HEK293 (cell line): ENCODE measurements at regions not wholly inside any gene's neighbourhood (a gene's known extent, or its start where the extent isn't known, plus 50 kb on each side); places are given as distances from the start of the nearest gene placed in this dataset.

Experiments used
- CTCF ChIA-PET: fragments of 350-600 bp; formaldehyde crosslinking; extraction: SDS; loops from one replicate; lab custom pipeline; 2021; ENCODE audit warnings: antibody characterized with exemption; lab: Yijun Ruan, JAX
- POLR2A ChIA-PET: fragments of 300-600 bp; formaldehyde crosslinking; extraction: SDS; loops from one replicate; lab custom pipeline; 2020; ENCODE audit warnings: antibody characterized with exemption, inconsistent platforms; lab: Yijun Ruan, JAX
- H3K27ac ChIP-seq: fragments of 200-500 bp; sonication (Bioruptor generic); 2 replicates; pipeline ENCODE4 v1.5.1; 2014; ENCODE audit warnings: low read depth, low read length, control low read depth, inconsistent platforms; ENCODE audit errors: extremely low read depth
- H3K36me3 ChIP-seq, 2 experiments: fragments of 200-500 bp in 1 of 2; sonication (Bioruptor generic) in 1 of 2; 1 replicate in 1 of 2; 2 replicates in 1 of 2; pipeline ENCODE4 v1.5.1; 2014 to 2017; ENCODE audit warnings: inconsistent platforms in 2 of 2, low read length in 2 of 2; ENCODE audit not compliant: control insufficient read depth in 2 of 2, insufficient read depth in 1 of 2
- H3K4me1 ChIP-seq: fragments of 200-500 bp; sonication (Bioruptor generic); 2 replicates; pipeline ENCODE4 v1.5.1; 2014; ENCODE audit warnings: mild to moderate bottlenecking, low read length, inconsistent platforms; ENCODE audit not compliant: control insufficient read depth, insufficient read depth
- H3K4me3 ChIP-seq: 2 replicates; pipeline ENCODE4 v1.5.1; 2011; ENCODE audit warnings: low read depth, mild to moderate bottlenecking, control low read depth, low read length, moderate library complexity
- H3K9me3 ChIP-seq: fragments of 200-500 bp; sonication (Bioruptor generic); 2 replicates; pipeline ENCODE4 v1.5.1; 2014; ENCODE audit warnings: low read depth, low read length, inconsistent platforms; ENCODE audit not compliant: control insufficient read depth, insufficient read depth
- FEZF1 ChIP-seq: fragments of 450-650 bp; formaldehyde crosslinking; IDR thresholded peaks from 2 replicates; pipeline ENCODE4 v1.5.1; 2016; ENCODE audit warnings: missing biosample characterization, missing genetic modification characterization
- RBAK ChIP-seq: fragments of 450-650 bp; formaldehyde crosslinking; IDR thresholded peaks from 2 replicates; pipeline ENCODE4 v1.5.1; 2016; ENCODE audit warnings: missing biosample characterization, missing genetic modification characterization
- ZBTB1 ChIP-seq: fragments of 450-650 bp; formaldehyde crosslinking; IDR thresholded peaks from 2 replicates; pipeline ENCODE4 v1.5.1; 2016; ENCODE audit warnings: missing biosample characterization, missing genetic modification characterization
- ZBTB20 ChIP-seq: fragments of 450-650 bp; formaldehyde crosslinking; IDR thresholded peaks from 2 replicates; pipeline ENCODE4 v1.5.1; 2016; ENCODE audit warnings: missing biosample characterization, missing genetic modification characterization
- ZFP37 ChIP-seq: fragments of 450-650 bp; formaldehyde crosslinking; IDR thresholded peaks from 2 replicates; pipeline ENCODE4 v1.5.1; 2016; ENCODE audit warnings: missing biosample characterization, missing genetic modification characterization
- ZNF184 ChIP-seq: fragments of 450-650 bp; IDR thresholded peaks from 2 replicates; pipeline ENCODE4 v1.5.1; 2018; ENCODE audit warnings: missing biosample characterization, mild to moderate bottlenecking, missing genetic modification characterization
- ZNF202 ChIP-seq: fragments of 450-650 bp; formaldehyde crosslinking; IDR thresholded peaks from 2 replicates; pipeline ENCODE4 v1.5.1; 2016; ENCODE audit warnings: missing biosample characterization, missing genetic modification characterization, borderline replicate concordance
- ZNF221 ChIP-seq: fragments of 450-650 bp; formaldehyde crosslinking; IDR thresholded peaks from 2 replicates; pipeline ENCODE4 v1.5.1; 2017; ENCODE audit warnings: missing biosample characterization, missing genetic modification characterization, borderline replicate concordance
- ZNF24 ChIP-seq: fragments of 450-650 bp; formaldehyde crosslinking; IDR thresholded peaks from 2 replicates; pipeline ENCODE4 v1.5.1; 2016; ENCODE audit warnings: missing biosample characterization, missing genetic modification characterization
- ZNF510 ChIP-seq: fragments of 450-650 bp; formaldehyde crosslinking; IDR thresholded peaks from 2 replicates; pipeline ENCODE4 v1.5.1; 2018; ENCODE audit warnings: mild to moderate bottlenecking, missing genetic modification characterization, missing biosample characterization; ENCODE audit not compliant: insufficient replicate concordance
- ZNF571 ChIP-seq: fragments of 450-650 bp; formaldehyde crosslinking; IDR thresholded peaks from 2 replicates; pipeline ENCODE4 v1.5.0; 2017; ENCODE audit warnings: missing biosample characterization, missing genetic modification characterization
- ZNF621 ChIP-seq: fragments of 450-650 bp; formaldehyde crosslinking; IDR thresholded peaks from 2 replicates; pipeline ENCODE4 v1.5.1; 2017; ENCODE audit warnings: missing biosample characterization, missing genetic modification characterization
- ZNF624 ChIP-seq: fragments of 450-650 bp; formaldehyde crosslinking; IDR thresholded peaks from 2 replicates; pipeline ENCODE4 v1.5.1; 2017; ENCODE audit warnings: missing biosample characterization, missing genetic modification characterization
- ZXDB ChIP-seq: fragments of 450-650 bp; formaldehyde crosslinking; IDR thresholded peaks from 2 replicates; pipeline ENCODE4 v1.5.1; 2016; ENCODE audit warnings: missing biosample characterization, missing genetic modification characterization
- TF ChIP-seq, protein P1 (sequence below): fragments of 450-650 bp; formaldehyde crosslinking; IDR thresholded peaks from 2 replicates; pipeline ENCODE4 v1.5.1; 2016; ENCODE audit warnings: missing biosample characterization, missing genetic modification characterization
- TF ChIP-seq, protein P2 (sequence below): fragments of 450-650 bp; formaldehyde crosslinking; IDR thresholded peaks from 2 replicates; pipeline ENCODE4 v1.5.1; 2016; ENCODE audit warnings: missing biosample characterization, missing genetic modification characterization, borderline replicate concordance
- TF ChIP-seq, protein P3 (sequence below): fragments of 450-650 bp; formaldehyde crosslinking; IDR thresholded peaks from 2 replicates; pipeline ENCODE4 v1.5.1; 2016; ENCODE audit warnings: missing biosample characterization, missing genetic modification characterization

DNA sequence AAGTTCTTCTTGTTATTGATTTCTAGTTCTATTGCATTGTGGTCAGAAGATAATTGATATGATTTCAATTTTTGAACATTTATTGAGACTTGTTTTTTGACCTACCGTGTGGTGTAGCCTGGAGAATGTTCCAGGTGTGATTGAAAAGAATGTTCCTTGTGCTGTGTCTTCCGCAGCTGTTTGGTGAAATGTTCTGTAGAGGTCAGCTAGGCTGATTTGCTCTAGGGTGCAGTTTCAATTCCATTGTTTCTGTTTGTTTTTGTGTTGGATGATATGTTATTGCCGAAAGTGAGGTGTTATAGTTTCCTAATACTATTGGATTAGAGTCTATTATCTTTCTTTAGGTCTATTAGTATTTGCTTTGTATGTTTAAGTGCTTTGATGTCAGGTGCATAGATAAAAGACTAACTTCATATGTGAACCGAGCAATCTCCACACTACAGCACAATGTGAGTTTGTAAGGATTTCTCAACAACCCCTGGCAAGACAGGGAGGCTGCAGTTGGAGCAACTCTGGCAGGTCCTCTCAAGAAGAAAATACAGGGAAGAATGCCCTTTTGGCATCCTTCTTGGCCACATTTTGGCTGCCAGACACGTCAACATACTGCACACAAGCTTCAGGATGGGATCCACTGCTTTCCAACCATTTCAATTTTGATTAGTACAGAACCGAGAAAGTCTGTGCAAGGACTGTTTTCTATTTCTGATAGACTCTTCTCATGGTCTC, 320.7 kb downstream of the RNF144B start:
- ChIA-PET CTCF (no interaction called here), POLR2A (no interaction called here)
- no peak overlapping the region for H3K27ac ChIP-seq

DNA sequence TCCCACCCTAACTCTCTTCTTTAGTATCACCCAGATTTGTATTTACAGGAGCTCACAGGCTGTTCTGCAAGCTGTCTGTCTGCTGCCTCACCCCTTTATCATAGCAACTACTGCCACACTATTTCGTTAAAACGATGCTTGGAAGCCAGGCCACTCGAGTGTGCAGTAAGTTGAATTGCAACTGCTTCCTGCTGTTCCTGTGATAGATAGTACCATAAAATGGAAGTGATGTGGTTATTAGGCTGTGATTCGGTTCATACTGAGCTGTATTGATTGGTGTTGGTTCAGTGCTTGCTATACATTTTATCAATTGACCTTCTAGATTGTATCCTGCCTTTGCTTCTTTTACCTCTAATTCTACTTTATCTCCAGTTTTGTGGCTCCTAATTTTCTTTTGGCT, 325.4 kb downstream of the RNF144B start:
- ChIA-PET POLR2A (no interaction called here), CTCF (interaction anchor here (1.0 to 1.6 kb wide), 2 partner anchors 106 to 116 kb away, joined by 3 read pairs; no protein-coding TSS in a partner anchor)
- no peaks in the 10 kb centered on the region for H3K4me1 ChIP-seq
- H3K36me3 ChIP-seq: no peaks in the 10 kb centered on the region
- no peak overlapping the region for H3K4me3 ChIP-seq
- no peaks in the 10 kb centered on the region for H3K9me3 ChIP-seq
- TF ChIP-seq, protein P1, sequence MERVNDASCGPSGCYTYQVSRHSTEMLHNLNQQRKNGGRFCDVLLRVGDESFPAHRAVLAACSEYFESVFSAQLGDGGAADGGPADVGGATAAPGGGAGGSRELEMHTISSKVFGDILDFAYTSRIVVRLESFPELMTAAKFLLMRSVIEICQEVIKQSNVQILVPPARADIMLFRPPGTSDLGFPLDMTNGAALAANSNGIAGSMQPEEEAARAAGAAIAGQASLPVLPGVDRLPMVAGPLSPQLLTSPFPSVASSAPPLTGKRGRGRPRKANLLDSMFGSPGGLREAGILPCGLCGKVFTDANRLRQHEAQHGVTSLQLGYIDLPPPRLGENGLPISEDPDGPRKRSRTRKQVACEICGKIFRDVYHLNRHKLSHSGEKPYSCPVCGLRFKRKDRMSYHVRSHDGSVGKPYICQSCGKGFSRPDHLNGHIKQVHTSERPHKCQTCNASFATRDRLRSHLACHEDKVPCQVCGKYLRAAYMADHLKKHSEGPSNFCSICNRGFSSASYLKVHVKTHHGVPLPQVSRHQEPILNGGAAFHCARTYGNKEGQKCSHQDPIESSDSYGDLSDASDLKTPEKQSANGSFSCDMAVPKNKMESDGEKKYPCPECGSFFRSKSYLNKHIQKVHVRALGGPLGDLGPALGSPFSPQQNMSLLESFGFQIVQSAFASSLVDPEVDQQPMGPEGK (tag by site-specific recombination): no peak
- TF ChIP-seq ZNF571 (tag by site-specific recombination): no peak
- no peak overlapping the region for H3K27ac ChIP-seq

More for the DNA sequence above, 320.7 kb downstream of the RNF144B start:
- no peaks in the 10 kb centered on the region for H3K36me3 ChIP-seq
- no peak overlapping the region for H3K4me3 ChIP-seq
- no peaks in the 10 kb centered on the region for H3K9me3 ChIP-seq
- no peaks in the 10 kb centered on the region for H3K4me1 ChIP-seq
- TF ChIP-seq ZFP37 (tag by site-specific recombination): no peak
- no peak for TF ChIP-seq ZXDB
- no peak for TF ChIP-seq RBAK (tag by site-specific recombination)
- TF ChIP-seq FEZF1 (tag by site-specific recombination): no peak
- TF ChIP-seq ZNF510 (tag by site-specific recombination): no peak

DNA sequence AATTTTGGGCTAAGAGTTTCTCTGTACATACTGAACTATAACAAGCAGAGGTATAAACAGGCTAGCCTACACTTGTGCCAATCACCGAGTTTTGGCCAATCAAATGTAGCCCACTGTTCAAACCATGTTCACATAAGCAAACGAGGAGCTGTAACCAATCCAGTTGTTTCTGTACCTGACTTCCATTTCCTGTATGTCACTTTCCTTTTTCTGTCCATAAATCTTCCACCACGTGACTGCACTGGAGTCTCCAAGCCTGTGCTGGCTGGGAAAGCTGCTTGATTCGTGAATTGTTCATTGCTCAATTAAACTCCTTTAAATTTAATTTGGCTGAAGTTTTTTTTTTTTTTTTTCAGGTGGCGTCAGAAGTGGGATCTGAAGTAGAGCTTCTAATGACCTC, 332.9 kb downstream of the RNF144B start:
- Histone ChIP-seq H3K9me3 (no peaks in the 10 kb centered on the region), H3K4me3 (no peak overlapping the region), H3K36me3 (no peaks in the 10 kb centered on the region), H3K4me1 (no peaks in the 10 kb centered on the region), H3K27ac (no peak overlapping the region)
- POLR2A ChIA-PET: no interaction called here
- CTCF ChIA-PET: interaction anchor here (0.7 to 1.1 kb wide), 2 partner anchors 29 to 183 kb away, joined by 3 to 5 read pairs; no protein-coding TSS in a partner anchor
- TF ChIP-seq ZNF24 (tag by site-specific recombination) (no peak), ZBTB1 (tag by site-specific recombination) (no peak), ZNF621 (tag by site-specific recombination) (no peak), ZNF221 (tag by site-specific recombination) (no peak), ZBTB20 (tag by site-specific recombination) (no peak), ZNF202 (tag by site-specific recombination) (no peak), ZNF624 (tag by site-specific recombination) (no peak), ZNF184 (no peak)
- TF ChIP-seq, protein P2, sequence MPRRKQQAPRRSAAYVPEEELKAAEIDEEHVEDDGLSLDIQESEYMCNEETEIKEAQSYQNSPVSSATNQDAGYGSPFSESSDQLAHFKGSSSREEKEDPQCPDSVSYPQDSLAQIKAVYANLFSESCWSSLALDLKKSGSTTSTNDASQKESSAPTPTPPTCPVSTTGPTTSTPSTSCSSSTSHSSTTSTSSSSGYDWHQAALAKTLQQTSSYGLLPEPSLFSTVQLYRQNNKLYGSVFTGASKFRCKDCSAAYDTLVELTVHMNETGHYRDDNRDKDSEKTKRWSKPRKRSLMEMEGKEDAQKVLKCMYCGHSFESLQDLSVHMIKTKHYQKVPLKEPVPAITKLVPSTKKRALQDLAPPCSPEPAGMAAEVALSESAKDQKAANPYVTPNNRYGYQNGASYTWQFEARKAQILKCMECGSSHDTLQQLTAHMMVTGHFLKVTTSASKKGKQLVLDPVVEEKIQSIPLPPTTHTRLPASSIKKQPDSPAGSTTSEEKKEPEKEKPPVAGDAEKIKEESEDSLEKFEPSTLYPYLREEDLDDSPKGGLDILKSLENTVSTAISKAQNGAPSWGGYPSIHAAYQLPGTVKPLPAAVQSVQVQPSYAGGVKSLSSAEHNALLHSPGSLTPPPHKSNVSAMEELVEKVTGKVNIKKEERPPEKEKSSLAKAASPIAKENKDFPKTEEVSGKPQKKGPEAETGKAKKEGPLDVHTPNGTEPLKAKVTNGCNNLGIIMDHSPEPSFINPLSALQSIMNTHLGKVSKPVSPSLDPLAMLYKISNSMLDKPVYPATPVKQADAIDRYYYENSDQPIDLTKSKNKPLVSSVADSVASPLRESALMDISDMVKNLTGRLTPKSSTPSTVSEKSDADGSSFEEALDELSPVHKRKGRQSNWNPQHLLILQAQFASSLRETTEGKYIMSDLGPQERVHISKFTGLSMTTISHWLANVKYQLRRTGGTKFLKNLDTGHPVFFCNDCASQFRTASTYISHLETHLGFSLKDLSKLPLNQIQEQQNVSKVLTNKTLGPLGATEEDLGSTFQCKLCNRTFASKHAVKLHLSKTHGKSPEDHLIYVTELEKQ (tag by site-specific recombination): no peak
- TF ChIP-seq, protein P3, sequence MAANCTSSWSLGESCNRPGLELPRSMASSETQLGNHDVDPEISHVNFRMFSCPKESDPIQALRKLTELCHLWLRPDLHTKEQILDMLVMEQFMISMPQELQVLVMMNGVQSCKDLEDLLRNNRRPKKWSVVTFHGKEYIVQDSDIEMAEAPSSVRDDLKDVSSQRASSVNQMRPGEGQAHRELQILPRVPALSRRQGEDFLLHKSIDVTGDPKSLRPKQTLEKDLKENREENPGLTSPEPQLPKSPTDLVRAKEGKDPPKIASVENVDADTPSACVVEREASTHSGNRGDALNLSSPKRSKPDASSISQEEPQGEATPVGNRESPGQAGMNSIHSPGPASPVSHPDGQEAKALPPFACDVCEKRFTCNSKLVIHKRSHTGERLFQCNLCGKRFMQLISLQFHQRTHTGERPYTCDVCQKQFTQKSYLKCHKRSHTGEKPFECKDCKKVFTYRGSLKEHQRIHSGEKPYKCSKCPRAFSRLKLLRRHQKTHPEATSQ (tag by site-specific recombination): no peak
